H9 (cell line): ENCODE measurements at regions not wholly inside any gene's neighbourhood (a gene's known extent, or its start where the extent isn't known, plus 50 kb on each side); places are given as distances from the start of the nearest gene placed in this dataset.

Experiments used
- DNase-seq: peaks from one replicate; pipeline ENCODE4 v3.0.0-alpha.2; 2017
- H2AFZ ChIP-seq: one replicate; pipeline ENCODE4 v1.6.1; 2013; ENCODE audit warnings: mild to moderate bottlenecking, low read length, control low read depth, moderate library complexity
- H2AK5ac ChIP-seq: 2 replicates; pipeline ENCODE4 v1.6.1; 2013; ENCODE audit warnings: low read length, control low read depth, mixed read lengths; ENCODE audit not compliant: insufficient read length
- H2BK120ac ChIP-seq: one replicate; pipeline ENCODE4 v1.6.1; 2013; ENCODE audit warnings: low read depth, mild to moderate bottlenecking, low read length, control low read depth, inconsistent platforms; ENCODE audit not compliant: poor library complexity, severe bottlenecking
- H2BK12ac ChIP-seq: 2 replicates; pipeline ENCODE4 v1.6.1; 2013; ENCODE audit warnings: low read length, control low read depth, mixed read lengths, low read depth; ENCODE audit not compliant: insufficient read length
- H2BK15ac ChIP-seq: 2 replicates; pipeline ENCODE4 v1.6.1; 2013; ENCODE audit warnings: low read depth, low read length, control low read depth
- H2BK20ac ChIP-seq: one replicate; pipeline ENCODE4 v1.6.1; 2013; ENCODE audit warnings: low read depth, mild to moderate bottlenecking, low read length, control low read depth, inconsistent platforms; ENCODE audit not compliant: poor library complexity, severe bottlenecking
- H2BK5ac ChIP-seq: 2 replicates; pipeline ENCODE4 v1.6.1; 2013; ENCODE audit warnings: low read length, control low read depth, mixed read lengths; ENCODE audit not compliant: insufficient read length
- H3K14ac ChIP-seq: 2 replicates; pipeline ENCODE4 v1.6.1; 2013; ENCODE audit warnings: low read length, control low read depth; ENCODE audit not compliant: insufficient read depth
- H3K18ac ChIP-seq: 2 replicates; pipeline ENCODE4 v1.6.1; 2013; ENCODE audit warnings: low read depth, mild to moderate bottlenecking, mixed read lengths, low read length, control low read depth; ENCODE audit not compliant: insufficient read length
- H3K23ac ChIP-seq: 2 replicates; pipeline ENCODE4 v1.6.1; 2013; ENCODE audit warnings: low read length, control low read depth, mixed read lengths, low read depth; ENCODE audit not compliant: insufficient read length
- H3K23me2 ChIP-seq: 2 replicates; pipeline ENCODE4 v1.6.1; 2013; ENCODE audit warnings: low read depth, mild to moderate bottlenecking, mixed read lengths, low read length, control low read depth; ENCODE audit not compliant: insufficient read length, poor library complexity, severe bottlenecking
- H3K27ac ChIP-seq: 2 replicates; pipeline ENCODE4 v1.5.1; 2013; ENCODE audit warnings: low read length, control low read depth, mixed read lengths, low read depth; ENCODE audit not compliant: insufficient read length
- H3K27me3 ChIP-seq: 2 replicates; pipeline ENCODE4 v1.6.1; 2013; ENCODE audit warnings: low read length, control low read depth, inconsistent platforms; ENCODE audit not compliant: insufficient read depth
- H3K4ac ChIP-seq: 2 replicates; pipeline ENCODE4 v1.6.1; 2013; ENCODE audit warnings: low read depth, mild to moderate bottlenecking, control low read depth, inconsistent platforms, low read length, moderate library complexity
- H3K4me1 ChIP-seq: 2 replicates; pipeline ENCODE4 v1.6.1; 2013; ENCODE audit warnings: low read length, control low read depth, inconsistent platforms; ENCODE audit not compliant: insufficient read depth
- H3K4me2 ChIP-seq: 2 replicates; pipeline ENCODE4 v1.6.1; 2013; ENCODE audit warnings: low read length, control low read depth, mixed read lengths; ENCODE audit not compliant: insufficient read length, insufficient read depth
- H3K56ac ChIP-seq: 2 replicates; pipeline ENCODE4 v1.6.1; 2013; ENCODE audit warnings: low read depth, mild to moderate bottlenecking, mixed read lengths, low read length, control low read depth; ENCODE audit not compliant: insufficient read length
- H3K79me1 ChIP-seq: 2 replicates; pipeline ENCODE4 v1.6.1; 2013; ENCODE audit warnings: low read depth, mild to moderate bottlenecking, moderate library complexity, low read length, control low read depth, inconsistent platforms; ENCODE audit not compliant: insufficient read depth, poor library complexity, severe bottlenecking
- H3K79me2 ChIP-seq: 2 replicates; pipeline ENCODE4 v1.6.1; 2013; ENCODE audit warnings: low read length, control low read depth, inconsistent platforms; ENCODE audit not compliant: insufficient read depth
- H3K9ac ChIP-seq: 2 replicates; pipeline ENCODE4 v1.6.1; 2013; ENCODE audit warnings: low read length, control low read depth, mixed read lengths; ENCODE audit not compliant: insufficient read length; ENCODE audit errors: extremely low read depth
- H3K9me3 ChIP-seq: one replicate; pipeline ENCODE4 v1.6.1; 2013; ENCODE audit warnings: low read depth, low read length, inconsistent platforms; ENCODE audit not compliant: control insufficient read depth
- H3T11ph ChIP-seq: one replicate; pipeline ENCODE4 v1.6.1; 2013; ENCODE audit warnings: mild to moderate bottlenecking, low read length, control low read depth, inconsistent platforms
- H4K20me1 ChIP-seq: one replicate; pipeline ENCODE4 v1.6.1; 2013; ENCODE audit not compliant: control insufficient read depth, insufficient read length, insufficient read depth
- H4K5ac ChIP-seq: 2 replicates; pipeline ENCODE4 v1.6.1; 2013; ENCODE audit warnings: low read depth, mild to moderate bottlenecking, mixed read lengths, low read length, control low read depth; ENCODE audit not compliant: insufficient read length
- H4K8ac ChIP-seq: replicated peaks from 2 replicates; pipeline ENCODE4 v1.6.1; 2013; ENCODE audit warnings: low read length, control low read depth, mixed read lengths, low read depth; ENCODE audit not compliant: insufficient read length
- H4K91ac ChIP-seq: 2 replicates; pipeline ENCODE4 v1.6.1; 2013; ENCODE audit warnings: low read depth, mild to moderate bottlenecking, moderate library complexity, mixed read lengths, low read length, control low read depth; ENCODE audit not compliant: insufficient read length
- H3K27ac Mint-ChIP-seq, 3 experiments: 2 replicates in 2 of 3; 3 replicates in 1 of 3; pipeline ENCODE4 v1.8.0; 2020 to 2021; ENCODE audit warnings: mixed read lengths in 3 of 3, mild to moderate bottlenecking in 1 of 3, moderate library complexity in 1 of 3
- H3K27me3 Mint-ChIP-seq: 2 replicates; pipeline ENCODE4 v1.8.0; 2021; ENCODE audit warnings: low read depth, mild to moderate bottlenecking, moderate library complexity, mixed read lengths
- H3K36me3 Mint-ChIP-seq, 3 experiments: 2 replicates in 2 of 3; 3 replicates in 1 of 3; pipeline ENCODE4 v1.8.0; 2020 to 2021; ENCODE audit warnings: low read depth in 3 of 3, mixed read lengths in 3 of 3; ENCODE audit not compliant: insufficient read depth in 1 of 3
- H3K4me1 Mint-ChIP-seq, 2 experiments: 2 replicates each; pipeline ENCODE4 v1.8.0; 2020; ENCODE audit warnings: mixed read lengths in 2 of 2
- H3K4me3 Mint-ChIP-seq, 2 experiments: 2 replicates in 1 of 2; 3 replicates in 1 of 2; pipeline ENCODE4 v1.8.0; 2020 to 2021; ENCODE audit warnings: mild to moderate bottlenecking in 2 of 2, mixed read lengths in 2 of 2, moderate library complexity in 1 of 2
- H3K9me3 Mint-ChIP-seq, 2 experiments: 2 replicates in 1 of 2; 3 replicates in 1 of 2; pipeline ENCODE4 v1.8.0; 2020; ENCODE audit warnings: mild to moderate bottlenecking in 2 of 2, mixed read lengths in 2 of 2, moderate library complexity in 1 of 2
- CTCF ChIP-seq: fragments of 200-600 bp; sonication (generic); conservative IDR thresholded peaks from 3 replicates; pipeline ENCODE4 v1.8.0; 2021; ENCODE audit warnings: antibody characterized with exemption, mild to moderate bottlenecking
- WGBS: extraction: QIAGEN DNeasy Blood & Tissue Kit; methylation state at CpG from one replicate; pipeline ENCODE4 v1.1.7; 2013; ENCODE audit warnings: missing lambda C conversion rate, low lambda C conversion rate, mixed read lengths; ENCODE audit not compliant: insufficient read length; ENCODE audit errors: extremely low coverage; 5-methylcytosine and 5-hydroxymethylcytosine counted together

GRCh38 chr10:43870968-43871439 is 222.3 kb upstream of the ZNF32 start:
- Histone ChIP-seq H3K18ac (no peak overlapping the region), H4K91ac (no peak overlapping the region), H3K27ac (no peak overlapping the region), H2AFZ (no peak overlapping the region), H2BK12ac (no peak overlapping the region), H3K79me1 (no peaks in the 10 kb centered on the region), H3K23ac (no peak overlapping the region), H3T11ph (no peak overlapping the region), H3K4ac (no peak overlapping the region), H3K9me3 (no peaks in the 10 kb centered on the region), H3K14ac (no peak overlapping the region), H4K20me1 (no peaks in the 10 kb centered on the region), H2BK15ac (no peak overlapping the region), H3K56ac (no peak overlapping the region), H3K79me2 (no peaks in the 10 kb centered on the region), H3K23me2 (no peaks in the 10 kb centered on the region), H3K4me2 (no peak overlapping the region), H2BK5ac (no peak overlapping the region), H2AK5ac (no peak overlapping the region), H2BK20ac (no peak overlapping the region), H4K5ac (no peak overlapping the region), H4K8ac (no peak overlapping the region), H3K4me1 (no peaks in the 10 kb centered on the region), H3K27me3 (peaks cover 3% of the 10 kb centered on the region; the same call in 1 of the 2 replicates), H2BK120ac (no peak overlapping the region), H3K9ac (no peak overlapping the region)
- peaks cover 0 to 3% of the 10 kb centered on the region in 2 experiments; a peak in 2 of 4 replicates for H3K4me1 Mint-ChIP-seq
- TF ChIP-seq CTCF: no peak
- H3K9me3 Mint-ChIP-seq: no peaks in the 10 kb centered on the region
- no peaks in the 10 kb centered on the region for H3K36me3 Mint-ChIP-seq
- peaks cover 2% of the 10 kb centered on the region; the same call in 1 of the 2 replicates for H3K27me3 Mint-ChIP-seq
- no CpG with 5 or more reads among the region's 12 CpGs for WGBS
- H3K27ac Mint-ChIP-seq: no peak overlapping the region
- DNase-seq: no peak
- H3K4me3 Mint-ChIP-seq: no peak overlapping the region
